Thoracic aorta (tissue), 2 donors: ENCODE measurements at regions not wholly inside any gene's neighbourhood (a gene's known extent, or its start where the extent isn't known, plus 50 kb on each side); places are given as distances from the start of the nearest gene placed in this dataset.

ENCODE experiments used
- ATAC-seq: fragments of 150-250 bp; one replicate; pipeline ENCODE4 v1.8.0; 2017; ENCODE audit warnings: low read depth; ENCODE audit not compliant: insufficient number of reproducible peaks, low FRiP score
- DNase-seq: peaks from one replicate; pipeline ENCODE4 v3.0.0-alpha.2; 2020; ENCODE audit warnings: low spot score
- H3K27ac ChIP-seq, 2 donors: fragments of 200-600 bp; sonication (generic); 1 replicate in 1 of 2; 2 replicates in 1 of 2; pipeline ENCODE4 v1.5.1; 2016; ENCODE audit warnings: mild to moderate bottlenecking in 2 of 2, moderate library complexity in 2 of 2
- H3K27me3 ChIP-seq: fragments of 200-600 bp; sonication (generic); replicated peaks from 2 replicates; pipeline ENCODE4 v1.6.0; 2016; ENCODE audit warnings: mild to moderate bottlenecking; ENCODE audit not compliant: insufficient read depth
- H3K36me3 ChIP-seq: fragments of 200-600 bp; sonication (generic); one replicate; pipeline ENCODE4 v1.5.1; 2016
- H3K4me1 ChIP-seq, 2 donors: fragments of 200-600 bp; sonication (generic); 1 replicate in 1 of 2; 2 replicates in 1 of 2; pipeline versions ENCODE4 v1.5.1 to v1.6.0; 2016; ENCODE audit warnings: low read depth in 2 of 2, mild to moderate bottlenecking in 1 of 2; ENCODE audit not compliant: control insufficient read depth in 1 of 2
- H3K4me3 ChIP-seq: fragments of 200-600 bp; sonication (generic); 2 replicates; pipeline ENCODE4 v1.5.1; 2016; ENCODE audit warnings: mild to moderate bottlenecking
- H3K9me3 ChIP-seq: fragments of 200-600 bp; sonication (generic); 2 replicates; pipeline ENCODE4 v1.5.1; 2016
- TF ChIP-seq, protein P1 (sequence below): fragments of 200-600 bp; sonication (generic); IDR thresholded peaks from one replicate; pipeline ENCODE4 v1.5.1; 2019; ENCODE audit warnings: antibody characterized with exemption

- H3K9me3 ChIP-seq: no peaks in the 10 kb centered on the region
- H3K4me1 ChIP-seq: peaks cover 59 to 85% of the 10 kb centered on the region in 2 donors
- DNase-seq (peak; percentile 41), ATAC-seq (no peak)
- TF ChIP-seq, protein P1, sequence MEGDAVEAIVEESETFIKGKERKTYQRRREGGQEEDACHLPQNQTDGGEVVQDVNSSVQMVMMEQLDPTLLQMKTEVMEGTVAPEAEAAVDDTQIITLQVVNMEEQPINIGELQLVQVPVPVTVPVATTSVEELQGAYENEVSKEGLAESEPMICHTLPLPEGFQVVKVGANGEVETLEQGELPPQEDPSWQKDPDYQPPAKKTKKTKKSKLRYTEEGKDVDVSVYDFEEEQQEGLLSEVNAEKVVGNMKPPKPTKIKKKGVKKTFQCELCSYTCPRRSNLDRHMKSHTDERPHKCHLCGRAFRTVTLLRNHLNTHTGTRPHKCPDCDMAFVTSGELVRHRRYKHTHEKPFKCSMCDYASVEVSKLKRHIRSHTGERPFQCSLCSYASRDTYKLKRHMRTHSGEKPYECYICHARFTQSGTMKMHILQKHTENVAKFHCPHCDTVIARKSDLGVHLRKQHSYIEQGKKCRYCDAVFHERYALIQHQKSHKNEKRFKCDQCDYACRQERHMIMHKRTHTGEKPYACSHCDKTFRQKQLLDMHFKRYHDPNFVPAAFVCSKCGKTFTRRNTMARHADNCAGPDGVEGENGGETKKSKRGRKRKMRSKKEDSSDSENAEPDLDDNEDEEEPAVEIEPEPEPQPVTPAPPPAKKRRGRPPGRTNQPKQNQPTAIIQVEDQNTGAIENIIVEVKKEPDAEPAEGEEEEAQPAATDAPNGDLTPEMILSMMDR: no peak
- peak overlapping the region; percentile 93 to 99 for H3K27ac ChIP-seq
- H3K4me3 ChIP-seq: no peak overlapping the region
- H3K36me3 ChIP-seq: no peaks in the 10 kb centered on the region
- H3K27me3 ChIP-seq: no peaks in the 10 kb centered on the region
Measured at GRCh38 chr5:82335806-82336205, 57.7 kb upstream of the RPS23 start.

GRCh38 chr5:82334856-82335255, 56.7 kb upstream of the RPS23 start:
- H3K27me3 ChIP-seq: no peaks in the 10 kb centered on the region
- H3K36me3 ChIP-seq: no peaks in the 10 kb centered on the region
- H3K9me3 ChIP-seq: no peaks in the 10 kb centered on the region
- peaks cover 63 to 86% of the 10 kb centered on the region in 2 donors for H3K4me1 ChIP-seq
- TF ChIP-seq, protein P1: no peak
- DNase-seq (no peak), ATAC-seq (peak; percentile 62)
- peak overlapping the region; percentile 93 to 99 for H3K27ac ChIP-seq
- H3K4me3 ChIP-seq: peak overlapping the region; percentile 5

DNA sequence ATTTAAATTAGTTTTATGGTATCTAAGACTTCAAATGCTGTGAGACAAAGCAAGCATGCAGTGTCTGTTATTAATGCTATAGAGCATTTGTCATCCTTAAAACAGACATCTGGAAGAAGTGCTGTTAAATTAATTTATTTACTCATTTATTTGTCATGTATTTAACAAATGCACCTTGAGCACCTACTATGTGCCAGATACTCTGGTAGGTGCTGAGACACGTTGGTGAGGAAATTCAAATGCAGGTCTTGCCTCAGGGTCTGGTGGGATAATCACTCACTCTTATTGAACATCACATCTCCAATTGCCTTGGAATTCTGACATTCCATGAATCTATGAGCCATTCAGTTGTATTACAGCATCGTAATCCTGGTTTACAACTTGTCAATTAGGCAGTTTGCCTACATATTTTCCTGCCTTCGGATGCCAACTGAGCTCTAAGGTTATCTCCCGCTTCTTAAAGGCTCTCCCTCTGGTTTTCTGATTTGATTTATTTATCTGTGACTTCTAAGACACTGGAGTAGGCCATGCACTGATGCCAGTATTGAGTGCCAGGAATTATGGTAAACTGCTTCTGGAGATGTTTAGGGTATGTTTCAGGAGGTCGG, 56.0 kb upstream of the RPS23 start:
- no peak for ATAC-seq
- H3K27me3 ChIP-seq: no peaks in the 10 kb centered on the region
- peaks cover 57 to 80% of the 10 kb centered on the region in 2 donors for H3K4me1 ChIP-seq
- no peaks in the 10 kb centered on the region for H3K36me3 ChIP-seq
- H3K4me3 ChIP-seq: no peak overlapping the region
- DNase-seq: no peak
- TF ChIP-seq, protein P1: no peak
- H3K27ac ChIP-seq: peak overlapping the region; percentile 93 to 99
- H3K9me3 ChIP-seq: no peaks in the 10 kb centered on the region

DNA sequence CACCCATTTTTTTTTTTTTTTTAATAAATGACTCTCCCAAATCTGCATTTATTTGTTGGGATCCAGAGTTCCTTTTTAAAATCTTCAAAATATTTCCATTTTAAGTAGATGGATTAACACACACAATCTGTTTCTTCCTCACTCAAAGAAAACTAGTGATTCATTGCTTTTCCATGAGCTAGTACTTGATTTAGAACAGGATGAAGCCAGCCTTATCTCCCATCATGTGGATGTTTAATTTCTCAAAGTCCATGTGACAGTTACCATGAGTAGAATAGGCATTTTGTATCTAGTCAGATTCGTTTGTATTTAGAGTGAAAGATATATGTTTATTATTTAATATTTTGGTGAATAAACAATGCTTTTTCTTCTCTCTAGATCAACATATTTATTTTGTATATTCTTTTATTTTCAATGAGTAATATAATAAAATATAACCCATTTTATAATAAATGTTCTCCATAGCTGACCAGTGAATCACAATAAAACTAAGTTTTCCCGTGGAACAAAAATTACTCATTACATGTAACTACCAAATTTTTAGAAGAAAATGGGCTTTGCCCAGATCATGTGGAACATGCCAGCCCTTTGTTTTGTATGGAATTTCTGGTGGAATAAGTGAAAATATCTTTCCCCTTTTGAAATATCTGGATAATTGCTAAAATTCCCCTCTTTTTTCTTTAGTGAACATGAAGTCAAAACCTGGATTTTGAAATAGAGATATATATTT, 54.9 kb upstream of the RPS23 start:
- Histone ChIP-seq H3K27me3 (no peaks in the 10 kb centered on the region), H3K4me1 (peaks cover 51 to 70% of the 10 kb centered on the region in 2 donors), H3K36me3 (no peaks in the 10 kb centered on the region), H3K9me3 (no peaks in the 10 kb centered on the region), H3K4me3 (no peak overlapping the region), H3K27ac (peak overlapping the region; percentile 93 to 99)
- ATAC-seq (no peak), DNase-seq (no peak)
- TF ChIP-seq, protein P1: no peak

GRCh38 chr5:82332064-82332855, 54.1 kb upstream of the RPS23 start:
- Histone ChIP-seq H3K4me3 (no peak overlapping the region), H3K36me3 (no peaks in the 10 kb centered on the region), H3K27ac (peak overlapping the region; percentile 93 to 99), H3K4me1 (peaks cover 51 to 73% of the 10 kb centered on the region in 2 donors), H3K27me3 (no peaks in the 10 kb centered on the region), H3K9me3 (no peaks in the 10 kb centered on the region)
- no peak for DNase-seq
- no peak for ATAC-seq
- TF ChIP-seq, protein P1: no peak
